T-cell (primary cell): ENCODE measurements at regions not wholly inside any gene's neighbourhood (a gene's known extent, or its start where the extent isn't known, plus 50 kb on each side); places are given as distances from the start of the nearest gene placed in this dataset.

Experiments used
- ATAC-seq, 4 experiments: fragments of 200-7000 bp in 3 of 4; fragments of 150-1000 bp in 1 of 4; cut with Tn5 transposase; replicated peaks in 1 of 4; 1 replicate in 3 of 4; 2 replicates in 1 of 4; pipeline ENCODE4 v1.10.0; 2021; ENCODE audit warnings: moderate library complexity in 3 of 4, mild to moderate bottlenecking in 2 of 4, moderate number of reproducible peaks in 1 of 4
- CTCF ChIA-PET, 2 donors: fragments of 300-600 bp; sonication (Branson Sonifier 250); formaldehyde crosslinking; loops; one replicate each; lab custom pipeline; 2022; ENCODE audit warnings: antibody characterized with exemption in 2 of 2; lab: Charles Lee
- POLR2A ChIA-PET, 2 donors: fragments of 300-600 bp; sonication (Branson Sonifier 250); formaldehyde crosslinking; loops; one replicate each; lab custom pipeline; 2022; ENCODE audit warnings: antibody characterized with exemption in 2 of 2; lab: Charles Lee
- DNase-seq, 35 experiments: peaks; one replicate each; pipeline versions ENCODE4 v3.0.0 to v3.0.0-alpha.2; 2013 to 2023
- H3K27ac ChIP-seq: one replicate; pipeline ENCODE4 v1.5.1; 2013; ENCODE audit warnings: low read length
- H3K27me3 ChIP-seq, 2 experiments: replicated peaks in 1 of 2; 1 replicate in 1 of 2; 2 replicates in 1 of 2; pipeline versions ENCODE4 v1.6.1 to v1.7.0; 2013; ENCODE audit warnings: low read length in 1 of 2, mixed read lengths in 1 of 2; ENCODE audit not compliant: control insufficient read depth in 2 of 2, insufficient read depth in 2 of 2; ENCODE audit errors: extremely low read depth in 1 of 2
- H3K36me3 ChIP-seq, 2 donors: 1 replicate in 1 of 2; 2 replicates in 1 of 2; pipeline versions ENCODE4 v1.6.1 to v1.7.0; 2013; ENCODE audit warnings: low read length in 1 of 2; ENCODE audit not compliant: control insufficient read depth in 2 of 2, insufficient read depth in 1 of 2; ENCODE audit errors: extremely low read depth in 1 of 2
- H3K4me1 ChIP-seq, 2 experiments: 1 replicate in 1 of 2; 2 replicates in 1 of 2; pipeline versions ENCODE4 v1.6.1 to v1.7.0; 2013; ENCODE audit warnings: low read length in 2 of 2, mixed read lengths in 1 of 2; ENCODE audit not compliant: insufficient read depth in 2 of 2, control insufficient read depth in 1 of 2; ENCODE audit errors: extremely low read depth in 1 of 2
- H3K4me3 ChIP-seq, 2 donors: 1 replicate in 1 of 2; 2 replicates in 1 of 2; pipeline versions ENCODE4 v1.5.1 to v1.7.0; 2013; ENCODE audit warnings: mild to moderate bottlenecking in 2 of 2, low read length in 1 of 2, moderate library complexity in 1 of 2; ENCODE audit not compliant: control insufficient read depth in 1 of 2; ENCODE audit errors: extremely low read depth in 1 of 2
- H3K9me3 ChIP-seq: 2 replicates; pipeline ENCODE4 v1.7.0; 2013
- H3K27ac Mint-ChIP-seq, 2 donors: one replicate each; pipeline ENCODE4 v1.8.0; 2020 to 2021; ENCODE audit warnings: mild to moderate bottlenecking in 2 of 2, mixed read lengths in 2 of 2
- H3K27me3 Mint-ChIP-seq, 2 donors: one replicate each; pipeline ENCODE4 v1.8.0; 2021 to 2022; ENCODE audit warnings: mixed read lengths in 2 of 2
- H3K36me3 Mint-ChIP-seq: one replicate; pipeline ENCODE4 v1.8.0; 2021; ENCODE audit warnings: mixed read lengths
- H3K4me1 Mint-ChIP-seq, 3 donors: one replicate each; pipeline ENCODE4 v1.8.0; 2020 to 2022; ENCODE audit warnings: mixed read lengths in 3 of 3, mild to moderate bottlenecking in 1 of 3
- H3K4me3 Mint-ChIP-seq, 3 donors: one replicate each; pipeline ENCODE4 v1.8.0; 2020 to 2022; ENCODE audit warnings: mild to moderate bottlenecking in 3 of 3, mixed read lengths in 3 of 3, moderate library complexity in 3 of 3
- H3K9me3 Mint-ChIP-seq, 3 donors: one replicate each; pipeline ENCODE4 v1.8.0; 2020 to 2022; ENCODE audit warnings: mixed read lengths in 3 of 3
- WGBS: methylation state at CpG from one replicate; pipeline ENCODE4 v1.1.5; 2013; ENCODE audit warnings: missing lambda C conversion rate; ENCODE audit not compliant: insufficient coverage; 5-methylcytosine and 5-hydroxymethylcytosine counted together

- no peak for ATAC-seq
- DNase-seq: no peak
- Histone ChIP-seq H3K4me3 (no peak overlapping the region), H3K4me1 (peaks cover 2 to 8% of the 10 kb centered on the region in 2 experiments), H3K36me3 (no peaks in the 10 kb centered on the region), H3K9me3 (no peaks in the 10 kb centered on the region), H3K27ac (no peak overlapping the region), H3K27me3 (peaks cover 0 to 52% of the 10 kb centered on the region in 2 experiments)
- Mint-ChIP-seq H3K27ac (no peak overlapping the region), H3K4me1 (peaks cover 13 to 18% (median 15%) of the 10 kb centered on the region in 3 donors), H3K36me3 (no peaks in the 10 kb centered on the region), H3K9me3 (no peaks in the 10 kb centered on the region), H3K4me3 (no peak overlapping the region), H3K27me3 (peaks cover 14 to 29% of the 10 kb centered on the region in 2 donors)
- WGBS: 83% methylated on average over 1 of the region's 10 CpGs
- CTCF ChIA-PET: no interaction called here
- POLR2A ChIA-PET: no interaction called here
Measured at GRCh38 chr11:70593446-70593983, 195.2 kb downstream of the CTTN start.

- ChIA-PET POLR2A (no interaction called here), CTCF (no interaction called here)
- no peaks in the 10 kb centered on the region for H3K9me3 Mint-ChIP-seq
- no peaks in the 10 kb centered on the region for H3K36me3 Mint-ChIP-seq
- no peak overlapping the region for H3K27ac ChIP-seq
- H3K36me3 ChIP-seq: no peaks in the 10 kb centered on the region
- H3K4me3 ChIP-seq: no peak overlapping the region
- WGBS: 97% methylated on average over 15 of the region's 16 CpGs
- H3K9me3 ChIP-seq: no peaks in the 10 kb centered on the region
- ATAC-seq: no peak
- H3K4me1 Mint-ChIP-seq: peaks cover 13 to 18% (median 15%) of the 10 kb centered on the region in 3 donors
- DNase-seq: no peak
- peaks cover 2 to 8% of the 10 kb centered on the region in 2 experiments for H3K4me1 ChIP-seq
- no peak overlapping the region for H3K4me3 Mint-ChIP-seq
- H3K27me3 ChIP-seq: peaks cover 0 to 52% of the 10 kb centered on the region in 2 experiments
- peaks cover 14 to 29% of the 10 kb centered on the region in 2 donors for H3K27me3 Mint-ChIP-seq
- H3K27ac Mint-ChIP-seq: no peak overlapping the region
Measured at GRCh38 chr11:70594031-70594430, 195.7 kb downstream of the CTTN start.

DNA sequence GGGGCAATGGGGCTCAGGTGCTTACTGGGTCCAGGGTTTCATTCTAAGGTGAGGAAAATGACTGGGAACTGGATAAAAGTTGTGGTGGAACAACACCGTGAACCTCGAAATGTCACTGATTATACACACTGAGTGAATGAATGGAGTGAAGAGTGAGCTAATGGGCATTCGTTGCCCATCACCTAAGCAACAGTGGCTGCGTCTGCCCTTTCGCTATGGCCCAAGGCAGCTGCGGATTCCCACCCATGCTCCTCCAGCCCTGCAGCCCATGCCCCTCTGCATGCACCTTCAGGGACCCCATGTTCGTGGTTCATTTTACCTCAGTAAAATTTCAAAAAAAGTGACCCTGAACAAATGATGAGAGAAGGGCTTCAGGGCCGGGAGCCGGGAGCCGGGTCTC is 196.3 kb downstream of the CTTN start:
- Mint-ChIP-seq H3K36me3 (no peaks in the 10 kb centered on the region), H3K4me3 (no peak overlapping the region), H3K27me3 (peaks cover 11 to 26% of the 10 kb centered on the region in 2 donors), H3K4me1 (peaks cover 11 to 15% (median 11%) of the 10 kb centered on the region in 3 donors), H3K27ac (no peak overlapping the region), H3K9me3 (no peaks in the 10 kb centered on the region)
- H3K27ac ChIP-seq: no peak overlapping the region
- no peaks in the 10 kb centered on the region for H3K36me3 ChIP-seq
- ChIA-PET POLR2A (no interaction called here), CTCF (no interaction called here)
- H3K9me3 ChIP-seq: no peaks in the 10 kb centered on the region
- no peak overlapping the region for H3K4me3 ChIP-seq
- peaks cover 2 to 8% of the 10 kb centered on the region in 2 experiments for H3K4me1 ChIP-seq
- DNase-seq (no peak), ATAC-seq (no peak)
- H3K27me3 ChIP-seq: peaks cover 0 to 52% of the 10 kb centered on the region in 2 experiments
- 83% methylated on average over 6 of the region's 10 CpGs for WGBS

DNA sequence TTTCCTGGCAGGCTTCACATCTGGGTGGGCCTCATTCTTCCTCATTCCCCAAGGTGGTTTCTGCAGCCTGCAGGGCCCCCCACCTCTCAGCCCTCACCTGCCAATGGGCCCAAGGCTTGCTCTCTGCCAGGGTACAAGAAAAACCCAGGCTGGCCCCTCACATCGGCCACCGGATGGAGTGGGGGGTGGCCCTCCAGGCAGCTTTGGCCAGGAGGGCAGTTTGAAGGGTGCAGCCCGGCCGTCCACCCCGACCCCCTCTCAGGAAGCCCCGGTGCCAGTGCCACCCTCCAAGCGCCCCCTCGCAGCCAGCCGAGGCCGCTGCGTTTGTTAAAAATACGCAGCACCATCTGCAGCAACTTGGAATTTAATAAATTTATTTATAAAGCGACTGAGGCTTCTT is 196.7 kb downstream of the CTTN start:
- peaks cover 2 to 8% of the 10 kb centered on the region in 2 experiments for H3K4me1 ChIP-seq
- H3K4me3 ChIP-seq: no peak overlapping the region
- H3K9me3 Mint-ChIP-seq: no peaks in the 10 kb centered on the region
- peaks cover 11 to 26% of the 10 kb centered on the region in 2 donors for H3K27me3 Mint-ChIP-seq
- no peak overlapping the region for H3K27ac ChIP-seq
- H3K36me3 ChIP-seq: no peaks in the 10 kb centered on the region
- no peak overlapping the region for H3K4me3 Mint-ChIP-seq
- POLR2A ChIA-PET: no interaction called here
- DNase-seq (no peak), ATAC-seq (no peak)
- H3K27me3 ChIP-seq: peaks cover 0 to 52% of the 10 kb centered on the region in 2 experiments
- H3K36me3 Mint-ChIP-seq: no peaks in the 10 kb centered on the region
- 87% methylated on average over 13 of the region's 13 CpGs for WGBS
- H3K27ac Mint-ChIP-seq: no peak overlapping the region
- CTCF ChIA-PET: no interaction called here
- H3K9me3 ChIP-seq: no peaks in the 10 kb centered on the region
- peaks cover 9 to 11% (median 10%) of the 10 kb centered on the region in 3 donors for H3K4me1 Mint-ChIP-seq

GRCh38 chr11:70595452-70595851 is 197.1 kb downstream of the CTTN start:
- Mint-ChIP-seq H3K4me1 (peaks cover 4 to 8% (median 5%) of the 10 kb centered on the region in 3 donors), H3K4me3 (no peak overlapping the region), H3K9me3 (no peaks in the 10 kb centered on the region), H3K27me3 (peaks cover 11 to 25% of the 10 kb centered on the region in 2 donors), H3K27ac (no peak overlapping the region), H3K36me3 (no peaks in the 10 kb centered on the region)
- ChIA-PET CTCF (no interaction called here), POLR2A (no interaction called here)
- Histone ChIP-seq H3K36me3 (no peaks in the 10 kb centered on the region), H3K27me3 (peaks cover 0 to 52% of the 10 kb centered on the region in 2 experiments), H3K9me3 (no peaks in the 10 kb centered on the region), H3K4me1 (peaks cover 2 to 6% of the 10 kb centered on the region in 2 experiments), H3K4me3 (no peak overlapping the region), H3K27ac (no peak overlapping the region)
- 36% methylated on average over 7 of the region's 12 CpGs for WGBS
- DNase-seq: no peak
- no peak for ATAC-seq

- DNase-seq (no peak), ATAC-seq (no peak)
- Histone ChIP-seq H3K27ac (no peak overlapping the region), H3K9me3 (no peaks in the 10 kb centered on the region), H3K4me1 (no peaks in the 10 kb centered on the region), H3K27me3 (peaks cover 0 to 52% of the 10 kb centered on the region in 2 experiments), H3K36me3 (no peaks in the 10 kb centered on the region), H3K4me3 (no peak overlapping the region)
- H3K36me3 Mint-ChIP-seq: no peaks in the 10 kb centered on the region
- H3K4me3 Mint-ChIP-seq: no peak overlapping the region
- peaks cover 0 to 1% (median 0%) of the 10 kb centered on the region in 3 donors for H3K4me1 Mint-ChIP-seq
- ChIA-PET CTCF (no interaction called here), POLR2A (no interaction called here)
- no peaks in the 10 kb centered on the region for H3K9me3 Mint-ChIP-seq
- H3K27ac Mint-ChIP-seq: no peak overlapping the region
- 84% methylated on average over 9 of the region's 9 CpGs for WGBS
- peaks cover 6 to 21% of the 10 kb centered on the region in 2 donors for H3K27me3 Mint-ChIP-seq
Measured at GRCh38 chr11:70596091-70596490, 197.8 kb downstream of the CTTN start.
